GM19238 (cell line): ENCODE measurements at regions not wholly inside any gene's neighbourhood (a gene's known extent, or its start where the extent isn't known, plus 50 kb on each side); places are given as distances from the start of the nearest gene placed in this dataset.
"Not testable (repeated sequence)": the region's sequence is repeated elsewhere in the genome, so short reads cannot be mapped to it uniquely, and the experiment has no call there.

Experiments
- DNase-seq: peaks from one replicate; pipeline ENCODE4 v3.0.0; 2011; ENCODE audit warnings: low spot score; ENCODE audit not compliant: insufficient read length

DNA sequence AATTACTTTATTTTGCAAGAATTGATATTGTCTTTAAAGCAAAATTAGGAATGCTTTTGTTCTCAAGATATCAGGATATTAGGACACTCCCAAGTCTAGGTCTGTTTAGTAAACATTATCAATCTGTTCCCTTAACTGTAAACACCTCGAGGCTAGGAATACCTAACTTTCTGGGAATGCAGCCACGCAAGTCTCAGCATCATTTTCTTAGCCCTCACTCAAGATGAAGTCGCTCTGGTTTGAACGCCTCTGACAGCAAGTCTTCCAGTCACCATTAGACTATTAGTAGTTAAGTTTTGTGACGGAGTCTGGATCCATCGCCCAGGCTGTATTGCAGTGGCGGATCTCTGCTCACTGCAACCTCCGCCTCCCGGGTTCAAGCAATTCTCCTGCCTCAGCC, 128.0 kb upstream of the MYO3A start:
- no peak for DNase-seq

- DNase-seq = no peak
Measured at GRCh38 chr10:25808372-25808771, 125.7 kb upstream of the MYO3A start.

DNA sequence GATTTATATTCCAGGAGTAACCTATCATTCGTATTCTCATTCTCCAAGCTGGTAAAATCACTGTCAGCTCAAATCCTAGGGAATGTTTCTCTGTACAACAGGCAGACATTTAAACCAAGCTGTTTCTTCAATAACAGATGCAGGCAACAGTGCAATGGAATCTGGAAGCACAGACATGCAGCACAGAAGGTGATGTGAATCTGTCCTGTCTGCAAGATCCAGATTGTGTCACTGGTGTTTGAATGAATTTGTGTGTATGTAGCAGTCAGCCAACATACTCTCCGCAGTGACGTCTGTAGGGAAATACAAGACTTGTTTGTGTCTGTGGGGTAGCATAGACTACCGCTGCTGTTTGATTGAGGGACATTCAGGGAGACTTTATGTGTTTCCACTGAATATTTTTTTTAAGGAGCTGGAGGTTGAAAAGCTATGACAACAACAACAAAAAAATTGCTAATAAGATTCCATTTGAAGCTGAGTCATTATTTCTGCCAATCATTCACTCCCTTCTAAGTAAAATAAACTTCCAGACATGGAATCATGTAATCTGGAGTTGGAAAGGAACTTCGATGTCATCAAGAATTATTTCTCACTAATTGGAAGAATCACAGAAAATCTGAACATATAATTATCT, 122.9 kb upstream of the MYO3A start:
- no peak for DNase-seq

GRCh38 chr10:25813511-25813910, 120.5 kb upstream of the MYO3A start:
- DNase-seq = no peak

- DNase-seq = no peak
Measured at GRCh38 chr10:25815236-25815635, 118.8 kb upstream of the MYO3A start.

DNA sequence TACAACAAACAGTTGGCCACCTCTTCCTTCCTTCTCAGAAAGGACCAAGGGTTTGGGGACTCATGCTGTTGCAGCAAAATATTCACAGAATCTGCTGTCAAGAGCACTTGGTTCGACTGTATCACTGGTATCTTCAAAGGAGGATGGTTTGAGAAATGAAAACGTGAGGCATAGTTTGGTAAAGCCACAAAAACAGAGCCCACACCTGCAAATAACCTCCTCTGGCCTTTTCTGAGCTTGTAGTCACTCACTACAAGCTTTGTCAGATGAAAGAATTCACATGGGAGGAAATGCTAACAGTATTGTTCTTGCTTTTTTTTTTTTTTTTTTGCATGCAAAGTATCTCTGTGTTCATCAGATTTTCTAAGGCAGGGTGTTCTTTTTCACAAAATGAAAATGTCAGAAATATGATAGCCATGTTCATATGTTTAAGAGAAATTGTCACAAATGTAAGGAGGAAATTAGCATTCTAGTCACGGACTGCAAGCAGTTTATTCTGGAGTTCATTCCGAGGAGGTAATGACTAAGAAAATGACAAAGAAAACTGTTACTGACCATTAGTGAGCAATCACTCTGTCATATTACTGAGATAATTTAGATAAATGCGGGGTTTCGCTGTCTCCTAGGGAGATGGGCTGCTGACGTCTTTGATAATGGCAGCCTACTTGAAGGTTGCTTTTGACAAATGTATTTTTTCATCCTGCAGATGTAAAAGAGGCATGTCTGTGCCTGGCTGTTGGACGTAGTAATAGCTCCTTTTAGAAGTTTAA, 117.8 kb upstream of the MYO3A start:
- DNase-seq = no peak

DNA sequence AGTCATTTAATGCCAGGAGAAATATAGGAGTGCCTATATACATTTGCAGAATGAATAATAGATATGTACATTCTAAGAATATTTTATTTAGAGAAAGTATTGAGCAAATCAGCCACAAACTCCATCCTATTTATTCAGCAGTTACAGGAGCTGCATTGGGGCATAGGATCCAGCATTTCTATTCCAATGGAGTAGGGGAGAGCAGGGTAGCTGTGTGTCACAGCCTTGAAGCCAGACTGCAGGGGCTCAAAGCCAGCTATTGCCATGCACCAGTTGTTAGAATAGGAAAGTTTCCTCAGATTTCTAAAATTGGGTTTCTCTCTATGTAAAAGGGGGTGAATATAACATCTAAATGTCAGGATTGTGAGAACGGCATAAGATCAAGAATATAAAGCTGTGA, 116.8 kb upstream of the MYO3A start:
- DNase-seq = no peak

DNA sequence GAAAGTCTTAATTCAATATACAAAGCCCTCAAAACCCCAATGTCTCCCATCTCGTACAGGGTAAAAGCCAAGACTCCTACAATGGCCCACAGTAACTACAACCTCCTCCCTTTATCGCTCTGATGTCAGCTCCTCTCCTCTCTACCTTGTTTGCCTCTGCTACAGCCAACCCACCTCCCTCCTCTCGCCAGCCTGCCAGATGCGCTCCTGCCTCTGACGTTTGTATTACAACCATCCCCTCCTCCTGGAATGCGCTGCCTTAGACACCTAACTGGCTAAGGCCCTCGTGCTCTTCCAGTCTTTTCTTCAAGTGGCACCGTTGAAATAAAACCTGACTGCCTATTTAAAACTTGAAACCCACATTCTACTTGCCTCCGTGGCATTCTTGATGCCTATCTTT, 115.3 kb upstream of the MYO3A start:
- no peak for DNase-seq

DNA sequence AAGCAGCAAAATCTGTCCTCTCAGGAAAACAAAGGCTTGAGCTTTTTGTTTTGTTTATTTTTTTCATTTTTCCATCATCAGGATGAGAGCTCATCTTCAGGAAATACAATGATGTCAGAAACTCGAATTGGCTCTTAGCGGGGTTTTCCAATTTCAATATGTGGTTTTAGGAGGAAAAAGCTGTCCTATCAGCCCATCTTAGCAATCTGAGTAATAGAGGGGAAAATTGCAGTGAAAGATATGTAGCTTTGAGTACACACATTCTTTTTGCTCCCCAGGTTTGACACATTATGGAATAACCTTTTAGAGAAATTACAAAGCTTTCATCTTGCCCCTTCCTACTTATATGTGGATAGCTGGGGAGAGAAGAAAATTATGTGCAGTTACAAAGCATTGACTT, 113.6 kb upstream of the MYO3A start:
- no peak for DNase-seq

DNA sequence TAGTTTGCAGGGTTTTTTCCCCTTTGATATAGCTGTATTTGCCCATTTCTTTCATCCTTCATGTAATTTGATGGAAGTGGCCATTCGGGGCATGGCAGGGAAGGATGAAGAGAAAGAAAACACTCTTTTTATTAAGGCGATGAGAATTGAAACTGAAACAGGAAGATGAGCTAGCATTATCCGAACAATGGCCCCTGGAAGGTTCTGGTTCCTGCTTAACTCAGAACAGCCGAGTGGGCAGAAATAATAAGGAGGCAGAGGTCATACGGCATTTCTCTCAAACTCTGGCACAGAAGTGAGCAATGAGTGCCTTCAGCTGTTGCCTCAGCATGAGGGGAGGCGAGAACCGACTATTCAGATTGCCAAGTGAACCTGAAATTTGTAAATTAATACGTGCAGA, 113.2 kb upstream of the MYO3A start:
- no peak for DNase-seq

- DNase-seq = no peak
Measured at GRCh38 chr10:25824050-25824449, 110.0 kb upstream of the MYO3A start.

GRCh38 chr10:25828475-25828874, 105.6 kb upstream of the MYO3A start:
- DNase-seq = no peak

- no peak for DNase-seq
Measured at GRCh38 chr10:25831080-25831479, 102.9 kb upstream of the MYO3A start.

GRCh38 chr10:25839683-25840082, 94.3 kb upstream of the MYO3A start:
- no peak for DNase-seq

GRCh38 chr10:25840875-25841274, 93.2 kb upstream of the MYO3A start:
- not testable (repeated sequence) for DNase-seq

GRCh38 chr10:25842146-25842545, 91.9 kb upstream of the MYO3A start:
- DNase-seq = no peak

GRCh38 chr10:25843551-25844170, 90.4 kb upstream of the MYO3A start:
- DNase-seq = no peak

DNA sequence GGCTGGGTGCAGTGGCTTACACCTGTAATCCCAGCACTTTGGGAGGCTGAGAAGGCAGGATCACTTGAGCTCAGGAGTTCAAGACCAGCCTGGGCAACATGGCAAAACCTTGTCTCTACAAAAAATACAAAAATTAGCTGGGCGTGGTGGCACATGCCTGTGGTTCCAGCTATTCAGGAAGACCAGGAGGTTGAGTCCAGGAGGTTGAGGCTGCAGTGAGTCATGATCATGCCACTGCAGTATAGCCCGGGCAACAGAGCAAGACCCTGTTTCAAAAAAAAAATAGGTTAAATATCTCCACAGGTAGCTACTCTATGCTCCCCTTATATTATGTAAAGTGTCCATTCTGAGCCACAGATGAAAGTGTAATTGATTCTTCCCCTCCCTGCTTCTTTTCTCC, 89.3 kb upstream of the MYO3A start:
- not testable (repeated sequence) for DNase-seq

DNA sequence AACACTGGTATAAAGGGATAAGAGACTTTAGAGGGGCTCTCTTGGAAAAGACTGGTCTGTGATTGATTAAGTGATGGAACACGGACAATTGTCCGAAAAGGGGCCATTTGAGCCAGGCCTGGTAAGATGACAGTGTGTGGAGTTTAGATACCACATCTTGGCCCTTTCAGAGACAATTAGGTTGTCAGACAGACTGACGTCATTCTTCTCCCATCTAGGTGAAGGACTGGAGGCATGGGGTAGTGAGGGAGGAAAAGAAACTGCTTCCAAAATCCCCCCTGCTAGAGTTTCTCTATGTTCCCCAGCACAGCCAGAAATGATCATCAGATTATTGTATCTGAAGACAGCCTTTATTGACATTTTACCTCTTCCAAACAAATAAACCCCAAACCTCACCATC, 84.8 kb upstream of the MYO3A start:
- DNase-seq = no peak

GRCh38 chr10:25849988-25850387, 84.0 kb upstream of the MYO3A start:
- no peak for DNase-seq

DNA sequence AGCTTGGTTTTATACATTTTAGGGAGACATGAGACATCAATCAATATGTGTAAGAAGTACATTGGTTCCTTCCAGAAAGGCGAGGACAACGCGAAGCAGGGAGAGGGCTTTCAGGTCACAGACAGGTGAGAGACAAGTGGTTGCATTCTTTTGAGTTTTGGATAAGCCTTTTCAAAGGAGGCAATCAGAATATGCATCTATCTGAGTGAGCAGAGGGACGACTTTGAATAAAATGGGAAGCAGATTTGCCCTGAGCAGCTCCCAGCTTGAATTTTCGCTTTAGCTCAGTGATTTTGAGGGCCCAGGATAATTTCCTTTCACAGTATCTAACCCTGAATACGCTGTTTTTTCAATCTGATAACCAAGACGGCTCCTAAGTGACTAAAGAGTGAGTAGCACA, 82.5 kb upstream of the MYO3A start:
- DNase-seq = no peak

- DNase-seq = no peak
Measured at GRCh38 chr10:25852364-25852941, 81.6 kb upstream of the MYO3A start.
